ENCODE measurements at regions not wholly inside any gene's neighbourhood (a gene's known extent, or its start where the extent isn't known, plus 50 kb on each side); places are given as distances from the start of the nearest gene placed in this dataset.
A peak's percentile ranks its signal among the peaks of the same experiment; 100 is the strongest.

- intact Hi-C loops (cut with DNase I), result no loop called here
- Histone ChIP-seq H3K27ac (no peak overlapping the region), H3K9me3 (no peaks in the 10 kb centered on the region), H3K4me3 (no peak overlapping the region), H3K36me3 (no peaks in the 10 kb centered on the region), H3K4me1 (peaks cover 0 to 7% (median 0%) of the 10 kb centered on the region in 3 donors), H3K27me3 (no peaks in the 10 kb centered on the region)
- no peak for TF ChIP-seq POLR2A (IDR thresholded peaks at IDR 0.05)
- TF ChIP-seq CTCF (IDR thresholded peaks at IDR 0.05), result no peak
- WGBS, 2 donors, result 85 to 87% methylated on average over 2 of the region's 2 CpGs
- no peak for DNase-seq
These were observed 315.5 kb upstream of the NPVF start for GRCh38 chr7:25543798-25544197.

GRCh38 chr7:25544254-25544653 lies 316.0 kb upstream of the NPVF start:
- Histone ChIP-seq H3K27ac (no peak overlapping the region), H3K4me1 (peaks cover 0 to 7% (median 0%) of the 10 kb centered on the region in 3 donors), H3K27me3 (no peaks in the 10 kb centered on the region), H3K4me3 (no peak overlapping the region), H3K36me3 (no peaks in the 10 kb centered on the region), H3K9me3 (no peaks in the 10 kb centered on the region)
- no peak for DNase-seq
- intact Hi-C loops (cut with DNase I), result no loop called here
- TF ChIP-seq POLR2A (IDR thresholded peaks at IDR 0.05) (no peak), CTCF (IDR thresholded peaks at IDR 0.05) (no peak)
- 71 to 72% methylated on average over 5 of the region's 5 CpGs for WGBS, 2 donors

GRCh38 chr7:25545124-25546008 lies 317.1 kb upstream of the NPVF start:
- no peaks in the 10 kb centered on the region for H3K27me3 ChIP-seq
- no peaks in the 10 kb centered on the region for H3K36me3 ChIP-seq
- no peak for TF ChIP-seq POLR2A (IDR thresholded peaks at IDR 0.05)
- no peak for TF ChIP-seq CTCF (IDR thresholded peaks at IDR 0.05)
- no peaks in the 10 kb centered on the region for H3K9me3 ChIP-seq
- peak overlapping the region in 1 of 4 donors; percentile 39 for H3K27ac ChIP-seq
- no peak overlapping the region for H3K4me3 ChIP-seq
- WGBS, 2 donors, result 51 to 60% methylated on average over 7 of the region's 7 CpGs
- H3K4me1 ChIP-seq, result peaks cover 0 to 7% (median 0%) of the 10 kb centered on the region in 3 donors
- no peak for DNase-seq
- intact Hi-C loops (cut with DNase I), result no loop called here

GRCh38 chr7:25546306-25546705 lies 318.0 kb upstream of the NPVF start:
- no peak for DNase-seq
- Histone ChIP-seq H3K4me3 (no peak overlapping the region), H3K27me3 (no peaks in the 10 kb centered on the region), H3K36me3 (no peaks in the 10 kb centered on the region), H3K27ac (no peak overlapping the region), H3K9me3 (no peaks in the 10 kb centered on the region), H3K4me1 (peaks cover 0 to 7% (median 0%) of the 10 kb centered on the region in 3 donors)
- 83 to 92% methylated on average over 6 of the region's 6 CpGs for WGBS, 2 donors
- TF ChIP-seq CTCF (IDR thresholded peaks at IDR 0.05), result no peak
- TF ChIP-seq POLR2A (IDR thresholded peaks at IDR 0.05), result no peak
- intact Hi-C loops (cut with DNase I), result no loop called here

- 45 to 53% methylated on average over 5 of the region's 6 CpGs for WGBS, 2 donors
- intact Hi-C loops (cut with DNase I), result no loop called here
- H3K4me3 ChIP-seq, result no peak overlapping the region
- no peaks in the 10 kb centered on the region for H3K9me3 ChIP-seq
- no peaks in the 10 kb centered on the region for H3K27me3 ChIP-seq
- no peaks in the 10 kb centered on the region for H3K36me3 ChIP-seq
- TF ChIP-seq POLR2A (IDR thresholded peaks at IDR 0.05), result no peak
- no peak for TF ChIP-seq CTCF (IDR thresholded peaks at IDR 0.05)
- DNase-seq, result no peak
- peaks cover 0 to 7% (median 0%) of the 10 kb centered on the region in 3 donors for H3K4me1 ChIP-seq
- H3K27ac ChIP-seq, result peak overlapping the region in 1 of 4 donors; percentile 42
These were observed 321.1 kb upstream of the NPVF start for GRCh38 chr7:25549271-25549921.
